C4-2B (cell line): ENCODE measurements at regions not wholly inside any gene's neighbourhood (a gene's known extent, or its start where the extent isn't known, plus 50 kb on each side); places are given as distances from the start of the nearest gene placed in this dataset.

Experiments
- H3K27ac ChIP-seq: fragments of 450-650 bp; 2 replicates; pipeline ENCODE4 v1.5.1; 2017
- CTCF ChIP-seq: fragments of 450-650 bp; conservative IDR thresholded peaks from 2 replicates; pipeline ENCODE4 v1.5.1; 2017; ENCODE audit warnings: mild to moderate bottlenecking
- ZFX ChIP-seq: fragments of 450-650 bp; IDR thresholded peaks from 2 replicates; pipeline ENCODE4 v1.6.1; 2017

- TF ChIP-seq ZFX, result no peak
- TF ChIP-seq CTCF, result no peak
- H3K27ac ChIP-seq, result no peak overlapping the region
These were observed 96.5 kb downstream of the HMX1 start for GRCh38 chr4:8775121-8775520.

GRCh38 chr4:8774071-8774470 lies 97.6 kb downstream of the HMX1 start:
- H3K27ac ChIP-seq, result no peak overlapping the region
- no peak for TF ChIP-seq CTCF
- no peak for TF ChIP-seq ZFX

- H3K27ac ChIP-seq, result no peak overlapping the region
- TF ChIP-seq ZFX, result no peak
- no peak for TF ChIP-seq CTCF
These were observed 98.3 kb downstream of the HMX1 start for GRCh38 chr4:8773124-8773931.

- no peak for TF ChIP-seq CTCF
- TF ChIP-seq ZFX, result no peak
- no peak overlapping the region for H3K27ac ChIP-seq
These were observed 99.0 kb downstream of the HMX1 start for GRCh38 chr4:8772499-8773123.

GRCh38 chr4:8771666-8772065 lies 100.0 kb downstream of the HMX1 start:
- no peak for TF ChIP-seq ZFX
- no peak for TF ChIP-seq CTCF

GRCh38 chr4:8771258-8771590 lies 100.4 kb downstream of the HMX1 start:
- H3K27ac ChIP-seq, result no peak overlapping the region
- TF ChIP-seq ZFX (no peak), CTCF (no peak)

More at GRCh38 chr4:8771666-8772065, 100.0 kb downstream of the HMX1 start:
- no peak overlapping the region for H3K27ac ChIP-seq

- H3K27ac ChIP-seq, result no peak overlapping the region
- TF ChIP-seq CTCF (no peak), ZFX (no peak)
These were observed 101.0 kb downstream of the HMX1 start for GRCh38 chr4:8770518-8771257.
